Astrocyte (in vitro differentiated cells and primary cell): ENCODE measurements at regions not wholly inside any gene's neighbourhood (a gene's known extent, or its start where the extent isn't known, plus 50 kb on each side); places are given as distances from the start of the nearest gene placed in this dataset.

Experiments used
- CTCF ChIP-seq: IDR thresholded peaks from 2 replicates; pipeline ENCODE4 v1.5.1; 2011; ENCODE audit warnings: low read depth, mild to moderate bottlenecking, inconsistent platforms, low read length, moderate library complexity; ENCODE audit not compliant: insufficient read depth
- EZH2 ChIP-seq: IDR thresholded peaks from 2 replicates; pipeline ENCODE4 v1.6.1; 2012; ENCODE audit warnings: mild to moderate bottlenecking, low read length, inconsistent platforms; ENCODE audit not compliant: insufficient read depth

GRCh38 chr4:130825284-130825683 lies 1729.3 kb downstream of the C4orf33 start:
- no peak for TF ChIP-seq CTCF
- no peak for TF ChIP-seq EZH2
